KMS-11 (cell line): ENCODE measurements at regions not wholly inside any gene's neighbourhood (a gene's known extent, or its start where the extent isn't known, plus 50 kb on each side); places are given as distances from the start of the nearest gene placed in this dataset.

Experiments used
- H2AFZ ChIP-seq: fragments of 200-600 bp; sonication (generic); 2 replicates; pipeline ENCODE4 v1.6.1; 2016; ENCODE audit warnings: antibody characterized with exemption, mixed run types, low read depth
- H3K27ac ChIP-seq: fragments of 200-600 bp; sonication (generic); 2 replicates; pipeline ENCODE4 v1.6.1; 2016; ENCODE audit warnings: mild to moderate bottlenecking, mixed run types
- H3K27me3 ChIP-seq: fragments of 200-600 bp; sonication (generic); 2 replicates; pipeline ENCODE4 v1.6.1; 2017; ENCODE audit warnings: mild to moderate bottlenecking, low read depth, mixed run types, moderate library complexity; ENCODE audit not compliant: insufficient read depth
- H3K36me3 ChIP-seq: fragments of 200-600 bp; sonication (generic); 2 replicates; pipeline ENCODE4 v1.6.1; 2017; ENCODE audit warnings: mild to moderate bottlenecking, mixed run types; ENCODE audit not compliant: insufficient read depth
- H3K4me1 ChIP-seq: fragments of 200-600 bp; sonication (generic); 2 replicates; pipeline ENCODE4 v1.6.1; 2016; ENCODE audit warnings: mild to moderate bottlenecking, low read depth, mixed run types; ENCODE audit not compliant: poor library complexity, severe bottlenecking
- H3K4me2 ChIP-seq: fragments of 200-600 bp; sonication (generic); 2 replicates; pipeline ENCODE4 v1.7.0; 2016; ENCODE audit warnings: mild to moderate bottlenecking, mixed run types
- H3K4me3 ChIP-seq: fragments of 200-600 bp; sonication (generic); IDR thresholded peaks from 2 replicates; pipeline ENCODE4 v1.6.1; 2017; ENCODE audit warnings: low read depth, low read length, mixed read lengths; ENCODE audit not compliant: insufficient read depth
- H3K79me2 ChIP-seq: fragments of 200-600 bp; sonication (generic); 2 replicates; pipeline ENCODE4 v1.6.1; 2016; ENCODE audit warnings: low read depth, mixed run types; ENCODE audit not compliant: insufficient read depth
- H3K9ac ChIP-seq: fragments of 200-600 bp; sonication (generic); 2 replicates; pipeline ENCODE4 v1.6.1; 2016; ENCODE audit warnings: mild to moderate bottlenecking, mixed run types
- H4K20me1 ChIP-seq: fragments of 200-600 bp; sonication (generic); 2 replicates; pipeline ENCODE4 v1.6.1; 2016; ENCODE audit warnings: mild to moderate bottlenecking, mixed run types; ENCODE audit not compliant: insufficient read depth
- CTCF ChIP-seq: fragments of 200-600 bp; sonication (generic); conservative IDR thresholded peaks from 2 replicates; pipeline ENCODE4 v1.6.1; 2017; ENCODE audit warnings: low read depth, mild to moderate bottlenecking, antibody characterized with exemption, low read length, moderate library complexity, mixed read lengths

DNA sequence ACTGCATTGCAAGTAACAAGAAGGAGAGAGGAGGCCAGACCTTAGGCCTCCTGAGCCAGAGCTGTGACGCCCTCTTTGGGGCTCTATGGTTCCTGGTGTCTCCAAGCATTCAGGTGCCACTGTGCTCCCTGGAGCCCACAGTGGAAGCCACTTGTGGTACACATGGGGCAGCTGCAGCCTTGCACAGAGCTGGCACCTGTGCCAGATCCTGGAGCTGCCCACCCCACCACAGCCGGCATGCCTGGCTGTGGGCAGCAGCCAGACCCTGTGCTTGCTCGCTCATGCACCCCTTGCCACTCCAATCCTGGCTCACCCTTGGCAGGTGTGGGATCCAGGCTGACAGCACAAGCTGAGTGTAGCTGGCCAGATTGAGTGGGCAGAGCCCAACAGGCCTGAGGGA is 173.8 kb upstream of the SMIM30 start:
- Histone ChIP-seq H2AFZ (no peak overlapping the region), H4K20me1 (no peaks in the 10 kb centered on the region), H3K4me1 (no peaks in the 10 kb centered on the region), H3K4me2 (no peak overlapping the region), H3K27me3 (no peaks in the 10 kb centered on the region), H3K27ac (no peak overlapping the region), H3K79me2 (no peaks in the 10 kb centered on the region), H3K36me3 (no peaks in the 10 kb centered on the region), H3K4me3 (no peak overlapping the region), H3K9ac (no peak overlapping the region)
- no peak for TF ChIP-seq CTCF

DNA sequence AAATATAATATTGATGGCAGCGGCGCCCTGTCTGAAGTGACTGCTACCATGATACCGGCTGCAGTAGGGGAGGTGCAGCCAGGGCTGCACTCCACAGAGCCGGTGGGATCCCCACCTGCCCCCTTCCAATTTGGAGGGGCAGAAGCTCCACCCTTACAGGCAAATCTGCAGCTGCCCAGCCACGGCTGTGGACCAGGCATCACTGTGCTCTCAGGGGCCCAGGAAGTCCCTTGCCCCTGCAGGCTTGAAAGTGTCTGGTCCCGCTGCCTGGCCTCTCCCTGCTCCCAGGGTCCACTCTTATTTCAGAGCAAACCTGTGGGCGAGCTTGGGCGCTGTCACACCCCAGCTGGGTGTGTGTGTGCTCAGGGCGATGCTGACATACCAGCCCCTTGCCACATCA is 172.7 kb upstream of the SMIM30 start:
- Histone ChIP-seq H3K79me2 (no peaks in the 10 kb centered on the region), H4K20me1 (no peaks in the 10 kb centered on the region), H2AFZ (no peak overlapping the region), H3K27me3 (no peaks in the 10 kb centered on the region), H3K4me2 (no peak overlapping the region), H3K27ac (no peak overlapping the region), H3K4me1 (no peaks in the 10 kb centered on the region), H3K4me3 (no peak overlapping the region), H3K9ac (no peak overlapping the region), H3K36me3 (no peaks in the 10 kb centered on the region)
- no peak for TF ChIP-seq CTCF

DNA sequence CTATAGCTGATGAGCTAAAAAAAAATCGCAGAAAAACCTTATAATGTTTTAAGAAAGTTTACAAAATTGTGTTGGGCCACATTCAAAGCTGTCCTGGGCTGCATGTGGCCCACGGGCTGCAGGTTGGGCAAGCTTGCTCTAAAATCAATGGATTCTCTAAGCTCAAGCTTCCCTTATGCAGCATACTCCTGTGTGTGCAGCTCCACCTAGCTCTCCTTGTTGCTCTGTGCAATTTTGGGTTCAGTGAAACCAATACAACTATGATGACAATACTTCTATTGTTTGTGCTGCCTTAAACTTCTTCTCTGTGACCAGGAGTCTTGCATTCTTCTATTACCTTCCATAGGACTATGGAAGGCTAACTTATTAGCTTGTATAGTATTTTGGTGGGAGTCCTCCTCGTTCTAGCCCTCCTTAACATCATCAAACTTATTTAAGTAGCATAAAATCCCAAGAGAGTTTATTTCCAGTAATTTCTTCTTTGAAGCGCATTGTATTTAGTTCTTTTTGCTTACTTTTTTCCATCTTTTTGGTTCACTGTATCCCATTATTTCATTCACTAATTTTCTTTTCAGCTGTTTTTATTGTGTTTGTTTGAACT is 170.9 kb upstream of the SMIM30 start:
- Histone ChIP-seq H3K4me2 (no peak overlapping the region), H3K79me2 (no peaks in the 10 kb centered on the region), H3K9ac (no peak overlapping the region), H2AFZ (no peak overlapping the region), H4K20me1 (no peaks in the 10 kb centered on the region), H3K4me3 (no peak overlapping the region), H3K36me3 (no peaks in the 10 kb centered on the region), H3K27ac (no peak overlapping the region), H3K27me3 (no peaks in the 10 kb centered on the region), H3K4me1 (no peaks in the 10 kb centered on the region)
- TF ChIP-seq CTCF = peak; percentile 55

GRCh38 chr7:113285411-113285810 is 167.1 kb upstream of the SMIM30 start:
- Histone ChIP-seq H3K4me2 (no peak overlapping the region), H3K36me3 (no peaks in the 10 kb centered on the region), H3K27ac (no peak overlapping the region), H3K79me2 (no peaks in the 10 kb centered on the region), H3K9ac (no peak overlapping the region), H3K4me1 (no peaks in the 10 kb centered on the region), H3K4me3 (no peak overlapping the region), H4K20me1 (no peaks in the 10 kb centered on the region), H3K27me3 (no peaks in the 10 kb centered on the region), H2AFZ (no peak overlapping the region)
- TF ChIP-seq CTCF = no peak
